OCI-LY7 (cell line): ENCODE measurements at regions not wholly inside any gene's neighbourhood (a gene's known extent, or its start where the extent isn't known, plus 50 kb on each side); places are given as distances from the start of the nearest gene placed in this dataset.

Experiments
- BruUV-seq: library from RNA; stranded (reverse); fragments of 400-500 nt; replicated peaks from 2 replicates; lab custom pipeline; 2021; lab: Mats Ljungman, UMichigan
- CTCF ChIA-PET: fragments of 300-600 bp; sonication (Branson Sonifier 250); formaldehyde crosslinking; loops from one replicate; lab custom pipeline; 2022; ENCODE audit warnings: antibody characterized with exemption; ENCODE audit not compliant: unreplicated experiment; lab: Charles Lee
- POLR2A ChIA-PET: fragments of 300-600 bp; sonication (Branson Sonifier 250); formaldehyde crosslinking; loops from one replicate; lab custom pipeline; 2022; ENCODE audit warnings: antibody characterized with exemption; lab: Charles Lee
- DNase-seq: peaks from one replicate; pipeline ENCODE4 v3.0.0-alpha.2; 2015; ENCODE audit warnings: low spot score
- H2AFZ ChIP-seq: fragments of 200-600 bp; sonication (generic), shearing (Covaris generic); 2 replicates; pipeline ENCODE4 v1.6.1; 2014; ENCODE audit warnings: mild to moderate bottlenecking, antibody characterized with exemption, low read length, moderate library complexity
- H3K27ac ChIP-seq: fragments of 200-600 bp; sonication (generic); 2 replicates; pipeline ENCODE4 v1.5.1; 2014; ENCODE audit warnings: mixed run types, low read depth, mild to moderate bottlenecking, moderate library complexity, low read length, inconsistent platforms; ENCODE audit not compliant: poor library complexity, severe bottlenecking
- H3K36me3 ChIP-seq: fragments of 200-600 bp; sonication (generic); 2 replicates; pipeline ENCODE4 v1.6.1; 2014; ENCODE audit warnings: mild to moderate bottlenecking, antibody characterized with exemption, low read length, moderate library complexity, mixed read lengths; ENCODE audit not compliant: insufficient read depth
- H3K4me1 ChIP-seq: fragments of 200-600 bp; sonication (generic); 2 replicates; pipeline ENCODE4 v1.5.1; 2014; ENCODE audit warnings: mild to moderate bottlenecking, low read length; ENCODE audit not compliant: insufficient read depth, poor library complexity, severe bottlenecking
- H3K4me2 ChIP-seq: fragments of 200-600 bp; sonication (generic); 2 replicates; pipeline ENCODE4 v1.6.1; 2014; ENCODE audit warnings: mild to moderate bottlenecking, low read length
- H3K4me3 ChIP-seq: fragments of 200-600 bp; sonication (generic); 2 replicates; pipeline ENCODE4 v1.5.1; 2014; ENCODE audit warnings: mild to moderate bottlenecking, low read depth, low read length; ENCODE audit not compliant: poor library complexity, severe bottlenecking
- H3K79me2 ChIP-seq: fragments of 200-600 bp; sonication (generic); 2 replicates; pipeline ENCODE4 v1.6.1; 2016; ENCODE audit warnings: low read depth, mild to moderate bottlenecking, low read length, moderate library complexity, mixed read lengths; ENCODE audit not compliant: insufficient read depth
- H3K9me2 ChIP-seq: fragments of 200-600 bp; sonication (generic); 2 replicates; pipeline ENCODE4 v1.6.1; 2016; ENCODE audit warnings: mild to moderate bottlenecking, low read length, mixed read lengths; ENCODE audit not compliant: insufficient read depth
- H3K9me3 ChIP-seq: fragments of 200-600 bp; sonication (generic); 2 replicates; pipeline ENCODE4 v1.6.1; 2014; ENCODE audit warnings: mild to moderate bottlenecking, mixed run types, low read length, mixed read lengths
- H4K20me1 ChIP-seq: fragments of 200-600 bp; sonication (generic); 2 replicates; pipeline ENCODE4 v1.6.1; 2014; ENCODE audit warnings: mild to moderate bottlenecking, antibody characterized with exemption, low read length, moderate library complexity, mixed read lengths; ENCODE audit not compliant: insufficient read depth
- CTCF ChIP-seq: fragments of 200-600 bp; sonication (generic); conservative IDR thresholded peaks from 2 replicates; pipeline ENCODE4 v1.5.1; 2014; ENCODE audit warnings: mild to moderate bottlenecking, antibody characterized with exemption, low read length, moderate library complexity, mixed read lengths
- EZH2phosphoT487 ChIP-seq: fragments of 200-600 bp; sonication (generic); IDR thresholded peaks from 2 replicates; pipeline ENCODE4 v1.6.1; 2018; ENCODE audit warnings: low read depth, borderline replicate concordance, mild to moderate bottlenecking, mixed run types, antibody characterized with exemption, low read length, moderate library complexity, mixed read lengths
- intact Hi-C: fragments of 100-400 bp; cut with micrococcal nuclease; formaldehyde crosslinking; loops from one replicate; pipeline ENCODE4 v1.10.0; 2022; ENCODE audit not compliant: unreplicated experiment

- no peak for TF ChIP-seq EZH2phosphoT487
- no peak for TF ChIP-seq CTCF
- no peak overlapping the region for H3K27ac ChIP-seq
- H3K9me2 ChIP-seq, result no peaks in the 10 kb centered on the region
- H4K20me1 ChIP-seq, result no peaks in the 10 kb centered on the region
- no peaks in the 10 kb centered on the region for H3K36me3 ChIP-seq
- no peaks in the 10 kb centered on the region for H3K9me3 ChIP-seq
- intact Hi-C loops, result no loop called here
- no TSS peak for BruUV-seq
- DNase-seq, result no peak
- H3K79me2 ChIP-seq, result no peaks in the 10 kb centered on the region
- POLR2A ChIA-PET, result no interaction called here
- H3K4me1 ChIP-seq, result no peaks in the 10 kb centered on the region
- H3K4me3 ChIP-seq, result no peak overlapping the region
- CTCF ChIA-PET, result no interaction called here
- H2AFZ ChIP-seq, result no peak overlapping the region
- no peak overlapping the region for H3K4me2 ChIP-seq
Observed at GRCh38 chr19:30280018-30280417, 92.2 kb upstream of the ZNF536 start.

- no peak for DNase-seq
- H3K27ac ChIP-seq, result no peak overlapping the region
- no peaks in the 10 kb centered on the region for H3K9me3 ChIP-seq
- no peaks in the 10 kb centered on the region for H3K9me2 ChIP-seq
- intact Hi-C loops, result no loop called here
- H3K79me2 ChIP-seq, result no peaks in the 10 kb centered on the region
- no peaks in the 10 kb centered on the region for H4K20me1 ChIP-seq
- BruUV-seq, result no TSS peak
- no peak overlapping the region for H3K4me3 ChIP-seq
- no peaks in the 10 kb centered on the region for H3K4me1 ChIP-seq
- no peak overlapping the region for H2AFZ ChIP-seq
- TF ChIP-seq CTCF (no peak), EZH2phosphoT487 (no peak)
- ChIA-PET POLR2A (no interaction called here), CTCF (no interaction called here)
- no peak overlapping the region for H3K4me2 ChIP-seq
- H3K36me3 ChIP-seq, result no peaks in the 10 kb centered on the region
Observed at GRCh38 chr19:30281906-30282305, 90.3 kb upstream of the ZNF536 start.

GRCh38 chr19:30283556-30283955 is 88.6 kb upstream of the ZNF536 start:
- Histone ChIP-seq H3K4me3 (no peak overlapping the region), H3K4me1 (no peaks in the 10 kb centered on the region), H4K20me1 (no peaks in the 10 kb centered on the region), H3K79me2 (no peaks in the 10 kb centered on the region), H3K36me3 (no peaks in the 10 kb centered on the region), H3K27ac (no peak overlapping the region), H2AFZ (no peak overlapping the region), H3K9me2 (no peaks in the 10 kb centered on the region), H3K4me2 (no peak overlapping the region), H3K9me3 (no peaks in the 10 kb centered on the region)
- no peak for TF ChIP-seq EZH2phosphoT487
- TF ChIP-seq CTCF, result no peak
- ChIA-PET POLR2A (interaction anchor here (0.5 kb wide), 1 partner anchor 1084 kb away, joined by 6 read pairs; no protein-coding TSS in a partner anchor), CTCF (no interaction called here)
- intact Hi-C loops, result no loop called here
- no TSS peak for BruUV-seq
- DNase-seq, result no peak
